ENCODE measurements at regions not wholly inside any gene's neighbourhood (a gene's known extent, or its start where the extent isn't known, plus 50 kb on each side); places are given as distances from the start of the nearest gene placed in this dataset.

DNA sequence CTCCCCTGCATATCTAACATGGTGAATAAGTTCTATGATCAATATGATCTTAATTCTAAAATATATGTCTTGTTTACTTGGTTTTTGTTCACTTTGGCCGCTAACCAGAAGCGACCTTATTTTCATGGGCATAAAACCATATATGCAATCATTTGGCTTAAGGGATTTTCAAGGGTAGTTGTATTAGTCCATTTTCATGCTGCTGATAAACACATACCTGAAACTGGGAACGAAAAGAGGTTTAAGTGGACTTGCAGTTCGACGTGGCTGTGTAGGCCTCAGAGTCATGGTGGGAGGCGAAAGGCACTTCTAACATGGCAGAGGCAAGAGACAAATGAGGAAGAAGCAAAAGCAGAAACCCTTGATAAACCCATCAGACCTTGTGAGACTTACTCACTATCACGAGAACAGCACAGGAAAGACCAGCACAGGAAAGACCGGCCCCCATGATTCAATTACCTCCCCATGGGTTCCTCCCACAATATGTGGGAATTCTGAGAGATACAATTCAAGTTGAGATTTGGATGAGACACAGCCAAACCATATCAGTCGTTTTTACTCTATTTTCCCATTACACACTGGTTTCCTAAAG is 114.3 kb upstream of the CPEB2 start:
- TF ChIP-seq EZH2 (IDR thresholded peaks at IDR 0.05; ENCODE audit: low read depth, unreplicated experiment) = no peak
- TF ChIP-seq, protein P1, sequence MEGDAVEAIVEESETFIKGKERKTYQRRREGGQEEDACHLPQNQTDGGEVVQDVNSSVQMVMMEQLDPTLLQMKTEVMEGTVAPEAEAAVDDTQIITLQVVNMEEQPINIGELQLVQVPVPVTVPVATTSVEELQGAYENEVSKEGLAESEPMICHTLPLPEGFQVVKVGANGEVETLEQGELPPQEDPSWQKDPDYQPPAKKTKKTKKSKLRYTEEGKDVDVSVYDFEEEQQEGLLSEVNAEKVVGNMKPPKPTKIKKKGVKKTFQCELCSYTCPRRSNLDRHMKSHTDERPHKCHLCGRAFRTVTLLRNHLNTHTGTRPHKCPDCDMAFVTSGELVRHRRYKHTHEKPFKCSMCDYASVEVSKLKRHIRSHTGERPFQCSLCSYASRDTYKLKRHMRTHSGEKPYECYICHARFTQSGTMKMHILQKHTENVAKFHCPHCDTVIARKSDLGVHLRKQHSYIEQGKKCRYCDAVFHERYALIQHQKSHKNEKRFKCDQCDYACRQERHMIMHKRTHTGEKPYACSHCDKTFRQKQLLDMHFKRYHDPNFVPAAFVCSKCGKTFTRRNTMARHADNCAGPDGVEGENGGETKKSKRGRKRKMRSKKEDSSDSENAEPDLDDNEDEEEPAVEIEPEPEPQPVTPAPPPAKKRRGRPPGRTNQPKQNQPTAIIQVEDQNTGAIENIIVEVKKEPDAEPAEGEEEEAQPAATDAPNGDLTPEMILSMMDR (conservative IDR thresholded peaks at IDR 0.05; ENCODE audit: low read depth in 2 of 2) = no peak
- TF ChIP-seq POLR2AphosphoS5 (IDR thresholded peaks at IDR 0.05; ENCODE audit: low read depth) = no peak

All from GM23338 (cell line).